ENCODE measurements at regions not wholly inside any gene's neighbourhood (a gene's known extent, or its start where the extent isn't known, plus 50 kb on each side); places are given as distances from the start of the nearest gene placed in this dataset.

DNA sequence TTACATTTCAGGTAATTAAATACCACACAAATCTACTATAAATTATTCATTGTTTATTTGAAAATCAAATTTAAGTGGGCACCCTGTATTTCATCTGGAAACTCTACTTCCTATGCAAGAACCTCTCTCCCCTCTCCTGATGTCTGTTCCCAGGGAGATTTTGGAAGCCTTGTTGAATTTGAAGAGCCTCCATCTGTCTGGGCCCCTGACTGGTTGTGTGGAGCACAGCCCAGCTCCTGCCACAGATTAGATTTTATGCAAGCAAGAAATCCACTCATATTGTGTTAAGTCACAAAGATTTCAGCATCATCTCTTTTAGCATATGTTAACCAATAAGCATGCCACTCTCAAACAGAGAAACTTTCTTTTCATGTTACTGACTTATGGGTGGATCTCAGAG lies 451.2 kb downstream of the TFAP2B start:
- POLR2A ChIA-PET = no interaction called here
- DNase-seq (no peak), ATAC-seq (no peak)
- Mint-ChIP-seq H3K27me3 (no peaks in the 10 kb centered on the region), H3K27ac (no peak overlapping the region), H3K36me3 (no peaks in the 10 kb centered on the region), H3K4me3 (no peak overlapping the region), H3K9me3 (peaks cover 0 to 14% (median 5%) of the 10 kb centered on the region in 9 donors), H3K4me1 (peaks cover 0 to 3% (median under 1%) of the 10 kb centered on the region in 4 donors)

DNA sequence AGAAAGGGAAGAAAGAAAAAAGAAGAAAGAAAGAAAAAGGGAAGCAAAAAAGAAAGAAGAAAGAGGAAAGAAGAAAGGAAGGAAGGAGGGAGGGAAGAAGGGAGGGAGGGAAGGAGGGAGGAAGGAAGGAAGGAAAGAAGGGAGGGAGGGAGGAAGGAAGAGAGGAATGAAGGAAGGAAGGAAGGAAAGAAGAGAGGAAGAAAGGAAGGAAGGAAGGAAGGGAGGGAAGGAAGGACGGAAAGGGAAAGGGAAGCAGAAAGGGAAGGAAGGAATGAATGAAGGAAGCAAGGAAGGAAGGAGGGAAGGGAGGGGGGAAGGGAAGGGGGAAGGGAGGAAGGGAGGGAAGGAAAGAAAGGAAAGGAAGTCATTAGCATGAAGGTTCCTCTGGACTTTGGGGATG lies 452.9 kb downstream of the TFAP2B start:
- H3K27me3 Mint-ChIP-seq = no peaks in the 10 kb centered on the region
- ATAC-seq = no peak
- POLR2A ChIA-PET = no interaction called here

DNA sequence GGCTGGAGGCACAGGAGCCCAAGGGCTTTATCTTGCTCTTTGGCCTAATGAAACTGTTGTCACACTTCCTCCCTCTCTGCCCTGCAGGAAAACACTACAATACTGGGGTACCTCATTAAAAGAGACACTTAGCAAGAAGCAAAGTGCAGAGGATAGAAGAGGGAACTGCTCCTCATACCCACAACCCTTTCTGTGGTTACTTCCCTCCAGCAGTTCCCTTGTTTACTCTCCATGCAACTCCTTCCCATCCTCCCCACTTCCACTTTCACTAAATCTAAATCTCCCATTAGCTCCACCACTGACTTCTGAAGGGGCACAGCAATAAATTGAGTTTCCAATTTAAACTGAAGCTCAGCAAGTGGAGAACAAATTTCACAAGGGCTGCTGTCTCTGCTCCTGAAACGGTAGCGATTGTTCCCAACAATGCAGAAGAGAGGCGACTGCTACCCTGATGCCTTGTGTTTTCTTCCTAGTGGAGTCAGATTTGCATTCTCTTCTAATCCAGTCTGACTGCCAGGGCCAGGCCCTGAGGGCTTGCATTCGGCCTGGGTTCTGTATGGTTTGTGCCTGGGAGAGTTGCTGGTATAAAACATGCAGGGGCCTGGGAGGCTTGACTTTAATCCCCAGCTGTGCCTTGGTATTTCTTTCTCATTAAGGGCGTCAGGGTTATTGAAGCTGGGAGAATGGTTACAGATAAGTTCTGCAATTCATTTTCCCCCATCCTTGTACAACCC lies 454.7 kb downstream of the TFAP2B start:
- Mint-ChIP-seq H3K27me3 (no peaks in the 10 kb centered on the region), H3K27ac (no peak overlapping the region), H3K36me3 (no peaks in the 10 kb centered on the region), H3K4me1 (peaks cover 0 to 1% (median 0%) of the 10 kb centered on the region in 4 donors), H3K4me3 (no peak overlapping the region), H3K9me3 (peaks cover 1 to 14% (median 4%) of the 10 kb centered on the region in 9 donors)
- POLR2A ChIA-PET = no interaction called here
- DNase-seq (no peak), ATAC-seq (no peak)

More for the DNA sequence above, 452.9 kb downstream of the TFAP2B start:
- Mint-ChIP-seq H3K4me1 (peaks cover 0 to 1% (median 0%) of the 10 kb centered on the region in 4 donors), H3K9me3 (peaks cover 1 to 14% (median 5%) of the 10 kb centered on the region in 9 donors), H3K36me3 (no peaks in the 10 kb centered on the region), H3K4me3 (no peak overlapping the region), H3K27ac (no peak overlapping the region)
- DNase-seq = no peak

- DNase-seq (no peak), ATAC-seq (no peak)
- Mint-ChIP-seq H3K4me1 (peaks cover 0 to 1% (median 0%) of the 10 kb centered on the region in 4 donors), H3K4me3 (no peak overlapping the region), H3K36me3 (no peaks in the 10 kb centered on the region), H3K9me3 (peaks cover 0 to 16% (median 4%) of the 10 kb centered on the region in 9 donors), H3K27ac (no peak overlapping the region), H3K27me3 (no peaks in the 10 kb centered on the region)
- POLR2A ChIA-PET = no interaction called here
Observed at GRCh38 chr6:51277474-51277873, 458.8 kb downstream of the TFAP2B start.

- Mint-ChIP-seq H3K4me1 (no peaks in the 10 kb centered on the region), H3K4me3 (no peak overlapping the region)
Observed at GRCh38 chr6:51282026-51282425, 463.4 kb downstream of the TFAP2B start.

DNA sequence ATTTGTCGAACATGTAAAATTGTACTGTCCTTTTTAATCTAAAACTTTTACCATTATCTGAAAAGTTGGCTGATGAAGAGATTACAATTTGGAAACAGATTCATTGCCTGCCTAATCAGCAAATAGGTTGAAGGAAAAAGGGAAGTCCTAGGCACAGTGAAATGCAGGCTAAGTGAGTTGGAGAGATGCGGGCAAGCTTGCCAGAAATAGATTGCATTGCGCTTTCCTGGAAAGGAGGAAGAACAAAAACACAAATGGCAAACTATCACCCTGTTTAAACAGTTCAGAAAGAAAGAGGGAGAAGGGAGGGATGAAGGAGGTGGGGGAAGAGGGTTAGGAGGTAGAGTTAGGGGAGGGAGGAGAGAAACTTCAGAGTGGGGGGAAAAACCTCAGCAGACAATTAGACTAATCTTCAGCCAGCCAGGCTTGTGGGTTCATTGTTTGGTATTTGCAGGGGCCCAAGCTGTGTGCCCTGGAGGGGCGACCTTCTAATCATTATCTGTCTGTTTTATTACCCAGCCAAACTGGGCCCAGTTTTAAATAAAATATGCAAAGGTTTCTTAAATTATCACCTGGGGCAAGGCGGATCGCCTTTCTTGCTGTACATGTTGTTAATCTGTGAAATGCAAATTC lies 465.2 kb downstream of the TFAP2B start:
- no peak overlapping the region for H3K27ac Mint-ChIP-seq
- no peak for DNase-seq
- POLR2A ChIA-PET = no interaction called here
- H3K4me1 Mint-ChIP-seq = no peaks in the 10 kb centered on the region
- peaks cover 0 to 21% (median 4%) of the 10 kb centered on the region in 9 donors for H3K9me3 Mint-ChIP-seq
- no peaks in the 10 kb centered on the region for H3K27me3 Mint-ChIP-seq
- no peak overlapping the region for H3K4me3 Mint-ChIP-seq
- ATAC-seq = no peak
- H3K36me3 Mint-ChIP-seq = no peaks in the 10 kb centered on the region

More at GRCh38 chr6:51282026-51282425, 463.4 kb downstream of the TFAP2B start:
- no peak for DNase-seq
- H3K27me3 Mint-ChIP-seq = no peaks in the 10 kb centered on the region
- H3K27ac Mint-ChIP-seq = no peak overlapping the region
- H3K36me3 Mint-ChIP-seq = no peaks in the 10 kb centered on the region
- POLR2A ChIA-PET = no interaction called here
- ATAC-seq = no peak
- H3K9me3 Mint-ChIP-seq = peaks cover 0 to 21% (median 6%) of the 10 kb centered on the region in 9 donors

GRCh38 chr6:51285876-51286275 lies 467.2 kb downstream of the TFAP2B start:
- POLR2A ChIA-PET = no interaction called here
- peaks cover 0 to 17% (median 4%) of the 10 kb centered on the region in 9 donors for H3K9me3 Mint-ChIP-seq
- H3K4me1 Mint-ChIP-seq = no peaks in the 10 kb centered on the region
- ATAC-seq (no peak), DNase-seq (no peak)
- H3K27me3 Mint-ChIP-seq = no peaks in the 10 kb centered on the region
- H3K4me3 Mint-ChIP-seq = no peak overlapping the region
- H3K27ac Mint-ChIP-seq = no peak overlapping the region
- H3K36me3 Mint-ChIP-seq = no peaks in the 10 kb centered on the region

DNA sequence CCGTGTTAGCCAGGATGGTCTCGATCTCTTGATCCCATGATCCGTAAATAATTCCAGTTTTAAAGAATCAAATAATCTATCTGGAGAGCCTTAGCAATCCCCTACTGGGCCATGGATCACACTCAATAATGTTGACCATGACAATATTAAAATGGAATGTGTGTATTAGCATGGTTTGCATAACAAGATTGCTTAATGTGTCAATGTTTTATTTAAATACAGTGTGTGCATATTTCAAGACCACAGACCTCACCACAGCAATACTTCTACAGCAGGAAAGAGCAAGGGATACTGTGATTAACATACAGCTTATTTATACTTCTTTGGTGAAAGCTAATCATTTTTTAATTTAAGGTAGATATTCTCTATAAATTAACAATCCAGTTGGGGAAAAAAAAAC lies 470.4 kb downstream of the TFAP2B start:
- H3K36me3 Mint-ChIP-seq = no peaks in the 10 kb centered on the region
- no peaks in the 10 kb centered on the region for H3K27me3 Mint-ChIP-seq
- peaks cover 0 to 8% (median 3%) of the 10 kb centered on the region in 9 donors for H3K9me3 Mint-ChIP-seq
- ATAC-seq (no peak), DNase-seq (no peak)
- H3K4me3 Mint-ChIP-seq = no peak overlapping the region
- POLR2A ChIA-PET = no interaction called here
- no peaks in the 10 kb centered on the region for H3K4me1 Mint-ChIP-seq
- no peak overlapping the region for H3K27ac Mint-ChIP-seq

DNA sequence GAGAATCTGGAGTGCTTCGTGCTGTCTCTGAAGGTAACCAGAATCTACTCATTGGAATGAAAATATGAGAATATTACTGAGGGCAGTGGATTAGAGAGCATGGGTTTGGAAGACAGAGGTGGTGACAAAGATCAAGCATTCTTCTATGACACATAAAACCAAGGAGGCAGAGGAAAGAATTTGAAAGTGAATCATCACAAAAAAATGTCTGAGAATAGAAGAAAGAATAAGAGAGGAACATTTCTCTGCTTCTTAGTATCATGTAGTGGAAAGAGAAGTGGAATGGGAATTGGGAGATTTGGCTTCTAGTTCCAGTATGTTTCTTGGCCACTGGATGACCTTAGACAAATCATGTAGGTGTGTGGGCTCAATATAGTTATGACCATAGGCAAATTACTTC lies 474.0 kb downstream of the TFAP2B start:
- Mint-ChIP-seq H3K9me3 (peaks cover 0 to 11% (median 2%) of the 10 kb centered on the region in 9 donors), H3K4me3 (no peak overlapping the region), H3K4me1 (no peaks in the 10 kb centered on the region), H3K36me3 (no peaks in the 10 kb centered on the region), H3K27me3 (no peaks in the 10 kb centered on the region), H3K27ac (no peak overlapping the region)
- POLR2A ChIA-PET = no interaction called here
- ATAC-seq (no peak), DNase-seq (no peak)

- ATAC-seq = no peak
- POLR2A ChIA-PET = no interaction called here
- no peak overlapping the region for H3K4me3 Mint-ChIP-seq
Observed at GRCh38 chr6:51299621-51300380, 481.1 kb downstream of the TFAP2B start.

DNA sequence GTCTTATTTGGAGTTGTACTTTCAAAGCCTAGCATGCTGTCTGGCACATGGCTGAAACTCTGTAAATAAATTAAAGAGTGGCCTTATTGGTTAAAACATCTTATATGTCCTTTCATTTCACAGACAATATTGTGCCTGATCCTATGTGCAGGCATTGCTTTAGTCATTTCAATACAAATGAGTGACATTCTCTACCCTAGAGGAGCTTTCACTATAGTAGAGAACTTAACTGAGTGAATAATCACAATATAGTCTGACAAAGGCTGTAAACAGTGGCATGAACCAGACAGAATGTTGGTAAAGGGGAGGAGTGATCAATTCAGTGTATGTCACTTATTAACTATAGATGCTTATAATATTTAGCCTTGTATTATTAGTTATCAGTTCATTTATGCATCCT lies 481.8 kb downstream of the TFAP2B start:
- H3K4me1 Mint-ChIP-seq = no peaks in the 10 kb centered on the region
- no peak for DNase-seq
- no peaks in the 10 kb centered on the region for H3K36me3 Mint-ChIP-seq
- peaks cover 0 to 6% (median 0%) of the 10 kb centered on the region in 5 donors for H3K27me3 Mint-ChIP-seq
- peaks cover 0 to 13% (median 3%) of the 10 kb centered on the region in 9 donors for H3K9me3 Mint-ChIP-seq
- no peak overlapping the region for H3K4me3 Mint-ChIP-seq
- H3K27ac Mint-ChIP-seq = no peak overlapping the region
- no peak for ATAC-seq
- POLR2A ChIA-PET = no interaction called here

More at GRCh38 chr6:51299621-51300380, 481.1 kb downstream of the TFAP2B start:
- H3K9me3 Mint-ChIP-seq = peaks cover 0 to 13% (median 3%) of the 10 kb centered on the region in 9 donors
- no peak overlapping the region for H3K27ac Mint-ChIP-seq
- H3K36me3 Mint-ChIP-seq = no peaks in the 10 kb centered on the region
- peaks cover 0 to 6% (median 0%) of the 10 kb centered on the region in 5 donors for H3K27me3 Mint-ChIP-seq
- DNase-seq = no peak
- no peaks in the 10 kb centered on the region for H3K4me1 Mint-ChIP-seq

DNA sequence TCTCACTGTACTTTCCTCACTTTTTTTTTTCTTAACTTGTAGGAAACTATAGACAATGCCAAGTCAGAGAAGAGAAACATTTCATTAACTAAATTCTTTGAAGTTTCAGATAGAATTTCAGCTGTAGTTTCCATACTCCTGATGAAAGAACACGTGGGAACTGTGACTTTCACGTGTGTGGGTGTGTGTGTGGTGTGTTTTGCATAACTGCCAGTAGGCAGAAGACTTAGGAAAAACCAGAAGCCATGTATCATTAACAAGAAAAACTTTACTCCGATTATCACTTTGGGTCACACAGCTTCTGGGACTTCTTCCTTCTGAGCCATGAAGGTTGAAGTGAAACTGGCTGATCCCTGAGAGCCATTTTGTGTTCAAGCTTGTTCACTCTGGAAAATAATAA lies 483.3 kb downstream of the TFAP2B start:
- no peak overlapping the region for H3K4me3 Mint-ChIP-seq
- H3K4me1 Mint-ChIP-seq = no peaks in the 10 kb centered on the region
- no peak for ATAC-seq
- H3K36me3 Mint-ChIP-seq = no peaks in the 10 kb centered on the region
- POLR2A ChIA-PET = no interaction called here
- DNase-seq = no peak
- peaks cover 0 to 13% (median 3%) of the 10 kb centered on the region in 9 donors for H3K9me3 Mint-ChIP-seq
- no peak overlapping the region for H3K27ac Mint-ChIP-seq
- peaks cover 0 to 7% (median 0%) of the 10 kb centered on the region in 5 donors for H3K27me3 Mint-ChIP-seq

- H3K27ac Mint-ChIP-seq = no peak overlapping the region
- ATAC-seq (no peak), DNase-seq (no peak)
- no peak overlapping the region for H3K4me3 Mint-ChIP-seq
- peaks cover 0 to 13% (median 3%) of the 10 kb centered on the region in 9 donors for H3K9me3 Mint-ChIP-seq
- peaks cover 0 to 7% (median 0%) of the 10 kb centered on the region in 5 donors for H3K27me3 Mint-ChIP-seq
- H3K36me3 Mint-ChIP-seq = no peaks in the 10 kb centered on the region
- POLR2A ChIA-PET = no interaction called here
- H3K4me1 Mint-ChIP-seq = no peaks in the 10 kb centered on the region
Observed at GRCh38 chr6:51302431-51302830, 483.8 kb downstream of the TFAP2B start.
